WTC11 (cell line): ENCODE measurements at regions not wholly inside any gene's neighbourhood (a gene's known extent, or its start where the extent isn't known, plus 50 kb on each side); places are given as distances from the start of the nearest gene placed in this dataset.

Experiments
- ATAC-seq: fragments of 200-7000 bp; cut with Tn5 transposase; 2 replicates; pipeline ENCODE4 v1.10.0; 2021; ENCODE audit warnings: mild to moderate bottlenecking, moderate library complexity
- CTCF ChIA-PET: fragments of 300-600 bp; sonication (Branson Sonifier 250); formaldehyde crosslinking; loops from one replicate; lab custom pipeline; 2021; ENCODE audit warnings: antibody characterized with exemption; lab: Charles Lee
- POLR2A ChIA-PET: fragments of 350-600 bp; sonication (Branson Sonifier 250); formaldehyde crosslinking; loops from one replicate; lab custom pipeline; 2021; ENCODE audit warnings: antibody characterized with exemption; lab: Charles Lee
- DNase-seq: peaks from one replicate; pipeline ENCODE4 v3.0.0; 2021; ENCODE audit warnings: low spot score
- H3K27ac Mint-ChIP-seq: 2 replicates; pipeline ENCODE4 v1.8.0; 2021; ENCODE audit warnings: mixed read lengths
- H3K27me3 Mint-ChIP-seq: 2 replicates; pipeline ENCODE4 v1.8.0; 2021; ENCODE audit warnings: low read depth, mild to moderate bottlenecking, moderate library complexity, mixed read lengths
- H3K36me3 Mint-ChIP-seq: 2 replicates; pipeline ENCODE4 v1.8.0; 2021; ENCODE audit warnings: mixed read lengths
- H3K4me1 Mint-ChIP-seq: 2 replicates; pipeline ENCODE4 v1.8.0; 2022; ENCODE audit warnings: mixed read lengths
- H3K4me3 Mint-ChIP-seq: 2 replicates; pipeline ENCODE4 v1.8.0; 2021; ENCODE audit warnings: mild to moderate bottlenecking, moderate library complexity, mixed read lengths
- H3K9me3 Mint-ChIP-seq: 2 replicates; pipeline ENCODE4 v1.8.0; 2021; ENCODE audit warnings: mixed read lengths
- ATF3 ChIP-seq: sonication (generic); formaldehyde crosslinking; conservative IDR thresholded peaks from 2 replicates; pipeline ENCODE4 v1.8.1; 2022; ENCODE audit warnings: mild to moderate bottlenecking, missing genetic modification reagents
- E2F5 ChIP-seq: sonication (generic); formaldehyde crosslinking; IDR thresholded peaks from 2 replicates; pipeline ENCODE4 v1.8.1; 2022; ENCODE audit warnings: mild to moderate bottlenecking, moderate library complexity, missing genetic modification reagents
- FOXK1 ChIP-seq: sonication (generic); formaldehyde crosslinking; IDR thresholded peaks from 2 replicates; pipeline ENCODE4 v1.8.0; 2022; ENCODE audit warnings: mild to moderate bottlenecking, moderate library complexity, missing genetic modification reagents
- MAX ChIP-seq: sonication (generic); formaldehyde crosslinking; IDR thresholded peaks from 2 replicates; pipeline ENCODE4 v1.8.0; 2022; ENCODE audit warnings: mild to moderate bottlenecking, missing genetic modification reagents
- PRDM15 ChIP-seq: sonication (generic); formaldehyde crosslinking; IDR thresholded peaks from 2 replicates; pipeline ENCODE4 v1.8.0; 2022; ENCODE audit warnings: missing genetic modification reagents
- PRRX2 ChIP-seq: fragments of 250-450 bp; sonication (Bioruptor Pico); IDR thresholded peaks from 2 replicates; pipeline ENCODE4 v1.8.0; 2021; ENCODE audit warnings: mild to moderate bottlenecking
- RELA ChIP-seq: sonication (generic); formaldehyde crosslinking; IDR thresholded peaks from 2 replicates; pipeline ENCODE4 v1.8.1; 2022; ENCODE audit warnings: missing genetic modification reagents, mild to moderate bottlenecking, borderline replicate concordance
- TEAD1 ChIP-seq: sonication (generic); formaldehyde crosslinking; IDR thresholded peaks from 2 replicates; pipeline ENCODE4 v1.8.0; 2022; ENCODE audit warnings: mild to moderate bottlenecking, missing genetic modification reagents
- ZBTB43 ChIP-seq: sonication (generic); formaldehyde crosslinking; IDR thresholded peaks from 2 replicates; pipeline ENCODE4 v1.8.1; 2023; ENCODE audit warnings: mild to moderate bottlenecking, missing genetic modification reagents
- ZMAT4 ChIP-seq: fragments of 250-450 bp; sonication (Bioruptor Pico); IDR thresholded peaks from 2 replicates; pipeline ENCODE4 v1.9.0; 2021; ENCODE audit warnings: mild to moderate bottlenecking
- ZNF138 ChIP-seq: sonication (generic); formaldehyde crosslinking; conservative IDR thresholded peaks from 2 replicates; pipeline ENCODE4 v1.8.1; 2022; ENCODE audit warnings: mild to moderate bottlenecking, moderate library complexity, missing genetic modification reagents
- ZNF219 ChIP-seq: sonication (generic); formaldehyde crosslinking; IDR thresholded peaks from 2 replicates; pipeline ENCODE4 v1.8.0; 2023; ENCODE audit warnings: missing genetic modification reagents, mild to moderate bottlenecking, borderline replicate concordance
- ZNF232 ChIP-seq: sonication (generic); formaldehyde crosslinking; IDR thresholded peaks from 2 replicates; pipeline ENCODE4 v1.8.0; 2022; ENCODE audit warnings: mild to moderate bottlenecking, missing genetic modification reagents
- ZNF281 ChIP-seq: sonication (generic); formaldehyde crosslinking; IDR thresholded peaks from 2 replicates; pipeline ENCODE4 v1.8.0; 2023; ENCODE audit warnings: mild to moderate bottlenecking, missing genetic modification reagents
- ZNF396 ChIP-seq: fragments of 250-450 bp; sonication (Bioruptor Pico); IDR thresholded peaks from 2 replicates; pipeline ENCODE4 v1.8.0; 2021; ENCODE audit warnings: mild to moderate bottlenecking, moderate library complexity, borderline replicate concordance
- ZNF425 ChIP-seq: fragments of 250-450 bp; sonication (Bioruptor Pico); conservative IDR thresholded peaks from 2 replicates; pipeline ENCODE4 v1.9.0; 2021; ENCODE audit warnings: mild to moderate bottlenecking

GRCh38 chr5:105132581-105132980 lies 1570.0 kb upstream of the NUDT12 start (continued):
- TF ChIP-seq ZNF232 (CRISPR knock-in tag): no peak
- TF ChIP-seq RELA (CRISPR knock-in tag): no peak

GRCh38 chr5:105131045-105131444 lies 1568.5 kb upstream of the NUDT12 start:
- Mint-ChIP-seq H3K4me3 (no peak overlapping the region), H3K9me3 (no peaks in the 10 kb centered on the region), H3K4me1 (no peaks in the 10 kb centered on the region), H3K36me3 (no peaks in the 10 kb centered on the region), H3K27ac (no peak overlapping the region), H3K27me3 (no peaks in the 10 kb centered on the region)
- TF ChIP-seq E2F5 (no peak), MAX (no peak), PRRX2 (CRISPR knock-in tag) (no peak), PRDM15 (CRISPR knock-in tag) (no peak), TEAD1 (CRISPR knock-in tag) (no peak), ATF3 (no peak), ZNF219 (CRISPR knock-in tag) (no peak), ZNF138 (CRISPR knock-in tag) (no peak), ZNF281 (no peak), FOXK1 (CRISPR knock-in tag) (no peak), ZMAT4 (CRISPR knock-in tag) (no peak), ZNF425 (CRISPR knock-in tag) (no peak), ZBTB43 (CRISPR knock-in tag) (no peak), ZNF396 (no peak)
- POLR2A ChIA-PET: no interaction called here
- no peak for DNase-seq
- no peak for ATAC-seq
- CTCF ChIA-PET: no interaction called here
